Loucy (cell line): ENCODE measurements at regions not wholly inside any gene's neighbourhood (a gene's known extent, or its start where the extent isn't known, plus 50 kb on each side); places are given as distances from the start of the nearest gene placed in this dataset.
A peak's percentile ranks its signal among the peaks of the same experiment; 100 is the strongest.

ENCODE experiments used
- H2AFZ ChIP-seq: fragments of 200-600 bp; sonication (generic); 2 replicates; pipeline ENCODE4 v1.6.0; 2016; ENCODE audit warnings: antibody characterized with exemption, mild to moderate bottlenecking, low read length, moderate library complexity
- H3F3A ChIP-seq: fragments of 200-600 bp; 2 replicates; pipeline ENCODE4 v1.6.0; 2016; ENCODE audit warnings: antibody characterized with exemption, low read depth, mild to moderate bottlenecking
- H3K27me3 ChIP-seq: fragments of 200-600 bp; sonication (generic); 2 replicates; pipeline ENCODE4 v1.6.1; 2014; ENCODE audit warnings: low read length, mild to moderate bottlenecking; ENCODE audit not compliant: insufficient read depth, poor library complexity, severe bottlenecking
- H3K36me3 ChIP-seq: fragments of 200-600 bp; sonication (generic); 2 replicates; pipeline ENCODE4 v1.6.1; 2016; ENCODE audit warnings: low read length; ENCODE audit not compliant: insufficient read depth
- H3K4me1 ChIP-seq: fragments of 200-600 bp; sonication (generic); 2 replicates; pipeline ENCODE4 v1.5.1; 2014; ENCODE audit warnings: low read length, mild to moderate bottlenecking; ENCODE audit not compliant: insufficient read depth, poor library complexity, severe bottlenecking
- H3K4me2 ChIP-seq: fragments of 200-600 bp; sonication (generic); 2 replicates; pipeline ENCODE4 v1.6.0; 2014; ENCODE audit warnings: antibody characterized with exemption, low read length, low read depth, mild to moderate bottlenecking; ENCODE audit not compliant: poor library complexity, severe bottlenecking
- H3K4me3 ChIP-seq: fragments of 200-600 bp; sonication (generic); 2 replicates; pipeline ENCODE4 v1.5.1; 2014; ENCODE audit warnings: low read length, mild to moderate bottlenecking, mixed read lengths; ENCODE audit not compliant: poor library complexity, severe bottlenecking
- H3K79me2 ChIP-seq: fragments of 200-600 bp; sonication (generic); 2 replicates; pipeline ENCODE4 v1.6.1; 2014; ENCODE audit warnings: low read length; ENCODE audit not compliant: insufficient read depth
- H3K9ac ChIP-seq: fragments of 200-600 bp; sonication (generic); 2 replicates; pipeline ENCODE4 v1.6.0; 2014; ENCODE audit warnings: mild to moderate bottlenecking, low read depth, low read length, moderate library complexity; ENCODE audit not compliant: poor library complexity, severe bottlenecking
- H3K9me2 ChIP-seq: fragments of 200-600 bp; sonication (generic); replicated peaks from 2 replicates; pipeline ENCODE4 v1.6.1; 2016; ENCODE audit warnings: low read depth, low read length, mixed read lengths
- H3K9me3 ChIP-seq: fragments of 200-600 bp; sonication (generic); 2 replicates; pipeline ENCODE4 v1.6.1; 2014; ENCODE audit warnings: mild to moderate bottlenecking, antibody characterized with exemption, low read length, low read depth; ENCODE audit not compliant: insufficient read depth
- H4K20me1 ChIP-seq: fragments of 200-600 bp; sonication (generic); 2 replicates; pipeline ENCODE4 v1.6.0; 2014; ENCODE audit warnings: antibody characterized with exemption, low read length, mild to moderate bottlenecking; ENCODE audit not compliant: insufficient read depth, poor library complexity, severe bottlenecking
- CTCF ChIP-seq: fragments of 200-600 bp; sonication (generic); conservative IDR thresholded peaks from 2 replicates; pipeline ENCODE4 v1.5.1; 2014; ENCODE audit warnings: mild to moderate bottlenecking, antibody characterized with exemption, low read length
- EZH2phosphoT487 ChIP-seq: fragments of 200-600 bp; IDR thresholded peaks from 2 replicates; pipeline ENCODE4 v1.6.1; 2018; ENCODE audit warnings: antibody characterized with exemption, mild to moderate bottlenecking, moderate library complexity, borderline replicate concordance

GRCh38 chr17:59487161-59487873 is 78.1 kb upstream of the DHX40 start:
- no peaks in the 10 kb centered on the region for H3F3A ChIP-seq
- no peaks in the 10 kb centered on the region for H3K9me3 ChIP-seq
- H3K79me2 ChIP-seq = no peaks in the 10 kb centered on the region
- H3K9ac ChIP-seq = no peak overlapping the region
- no peak overlapping the region for H3K4me3 ChIP-seq
- no peaks in the 10 kb centered on the region for H3K36me3 ChIP-seq
- no peaks in the 10 kb centered on the region for H3K27me3 ChIP-seq
- TF ChIP-seq CTCF (no peak), EZH2phosphoT487 (no peak)
- no peaks in the 10 kb centered on the region for H3K9me2 ChIP-seq
- H3K4me2 ChIP-seq = no peak overlapping the region
- H4K20me1 ChIP-seq = no peaks in the 10 kb centered on the region
- peaks cover 9% of the 10 kb centered on the region for H3K4me1 ChIP-seq
- H2AFZ ChIP-seq = no peak overlapping the region

GRCh38 chr17:59488805-59489204 is 76.6 kb upstream of the DHX40 start:
- Histone ChIP-seq H3K4me1 (peaks cover 4% of the 10 kb centered on the region), H3K4me3 (no peak overlapping the region), H3K9ac (no peak overlapping the region), H3K79me2 (no peaks in the 10 kb centered on the region), H3K4me2 (no peak overlapping the region), H3K27me3 (no peaks in the 10 kb centered on the region), H3K9me3 (no peaks in the 10 kb centered on the region), H3K9me2 (no peaks in the 10 kb centered on the region), H3F3A (no peaks in the 10 kb centered on the region), H4K20me1 (no peaks in the 10 kb centered on the region), H2AFZ (no peak overlapping the region), H3K36me3 (no peaks in the 10 kb centered on the region)
- no peak for TF ChIP-seq EZH2phosphoT487
- TF ChIP-seq CTCF = 0 out of 2 replicates have a peak, but pooled peaks have one; percentile 11

GRCh38 chr17:59490216-59490615 is 75.2 kb upstream of the DHX40 start:
- Histone ChIP-seq H3K4me2 (no peak overlapping the region), H3K36me3 (no peaks in the 10 kb centered on the region), H3K4me3 (no peak overlapping the region), H4K20me1 (no peaks in the 10 kb centered on the region), H2AFZ (no peak overlapping the region), H3K27me3 (no peaks in the 10 kb centered on the region), H3F3A (no peaks in the 10 kb centered on the region), H3K9me2 (no peaks in the 10 kb centered on the region), H3K4me1 (no peaks in the 10 kb centered on the region), H3K9ac (no peak overlapping the region), H3K9me3 (no peaks in the 10 kb centered on the region), H3K79me2 (no peaks in the 10 kb centered on the region)
- TF ChIP-seq EZH2phosphoT487 = no peak
- no peak for TF ChIP-seq CTCF
